Peyer's patch (tissue), 4 donors: ENCODE measurements at regions not wholly inside any gene's neighbourhood (a gene's known extent, or its start where the extent isn't known, plus 50 kb on each side); places are given as distances from the start of the nearest gene placed in this dataset.

ENCODE experiments used
- CTCF ChIP-seq, 6 experiments: fragments of 450-650 bp in 4 of 6; fragments of 200-600 bp in 2 of 6; sonication (generic) in 1 of 6; IDR thresholded peaks; one replicate each; pipeline ENCODE4 v1.5.1; 2017 to 2019; ENCODE audit warnings: antibody characterized with exemption in 6 of 6, mild to moderate bottlenecking in 3 of 6, moderate library complexity in 1 of 6
- POLR2A ChIP-seq, 2 donors: fragments of 450-650 bp; IDR thresholded peaks; one replicate each; pipeline ENCODE4 v1.5.1; 2017; ENCODE audit warnings: antibody characterized with exemption in 2 of 2, mild to moderate bottlenecking in 2 of 2, moderate library complexity in 2 of 2

GRCh38 chr16:35664091-35664693 is 2204.8 kb downstream of the TP53TG3F start:
- no peak for TF ChIP-seq CTCF (IDR thresholded peaks at IDR 0.05)
- TF ChIP-seq POLR2A (IDR thresholded peaks at IDR 0.05): no peak
